ENCODE measurements at regions not wholly inside any gene's neighbourhood (a gene's known extent, or its start where the extent isn't known, plus 50 kb on each side); places are given as distances from the start of the nearest gene placed in this dataset.

DNA sequence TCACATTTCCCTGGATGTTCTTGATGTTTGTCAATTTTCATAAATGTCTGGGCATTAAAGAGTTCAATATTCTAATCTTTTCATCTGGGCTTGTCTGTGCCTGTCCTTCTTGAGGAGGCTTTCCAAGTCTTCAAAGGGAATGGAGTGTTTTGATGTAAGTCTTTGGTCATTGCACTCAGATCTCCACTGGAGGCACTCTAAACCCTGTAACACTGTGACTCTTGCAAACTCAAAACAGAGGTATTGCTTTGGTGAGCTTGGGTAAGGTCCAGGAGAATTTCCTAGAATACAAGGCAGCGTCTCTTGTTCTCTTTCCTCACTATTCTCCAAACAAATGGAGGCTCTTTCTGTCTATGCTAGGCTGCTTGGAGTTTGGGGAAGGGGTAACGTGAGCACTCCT, 1118.1 kb upstream of the PABPC4L start:
- no peak for DNase-seq (ENCODE audit: low read depth)

DNA sequence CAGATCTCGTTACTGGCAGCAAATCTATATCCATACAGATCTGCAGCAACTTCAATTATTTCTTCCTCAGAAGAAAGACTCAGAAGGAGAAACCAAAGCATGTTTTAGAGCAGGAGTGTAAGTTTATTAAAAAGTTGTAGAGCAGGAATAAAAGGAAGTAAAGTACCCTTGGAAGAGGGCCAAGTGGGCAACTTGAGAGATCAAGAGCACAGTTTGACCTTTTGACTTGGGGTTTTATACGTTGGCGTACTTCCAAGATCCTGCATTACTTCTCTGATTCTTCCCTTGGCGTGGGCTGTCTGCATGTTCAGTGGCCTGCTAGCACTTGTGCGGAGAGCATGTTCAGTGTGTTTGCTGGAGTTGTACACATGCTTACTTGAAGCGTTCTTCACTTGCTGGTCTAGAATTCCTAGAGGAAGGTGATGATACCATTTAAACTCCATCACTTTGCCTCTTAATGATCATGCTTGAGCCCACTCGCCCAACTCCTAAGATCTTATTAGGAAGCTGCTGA, 1114.7 kb upstream of the PABPC4L start:
- no peak for DNase-seq (ENCODE audit: low read depth)

DNA sequence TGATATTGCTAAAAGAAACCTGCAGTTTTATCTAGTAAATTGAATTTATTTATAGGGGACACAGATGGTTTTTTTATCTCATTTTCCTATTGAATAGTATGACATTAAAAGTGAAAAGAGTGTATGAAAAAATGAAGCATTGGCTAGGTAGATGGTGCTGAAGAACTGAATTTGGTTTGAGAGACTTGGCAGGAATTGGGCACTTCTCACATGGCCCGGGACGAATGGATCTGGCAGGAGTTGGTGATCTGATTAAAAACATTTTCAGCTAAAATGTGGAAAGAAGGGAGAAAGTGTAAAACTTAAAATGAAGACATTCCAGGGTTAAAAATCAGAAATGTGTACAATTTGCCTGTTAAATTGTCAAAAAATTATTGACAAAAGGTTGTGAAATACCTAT, 1088.5 kb upstream of the PABPC4L start:
- DNase-seq (ENCODE audit: low read depth): no peak

DNA sequence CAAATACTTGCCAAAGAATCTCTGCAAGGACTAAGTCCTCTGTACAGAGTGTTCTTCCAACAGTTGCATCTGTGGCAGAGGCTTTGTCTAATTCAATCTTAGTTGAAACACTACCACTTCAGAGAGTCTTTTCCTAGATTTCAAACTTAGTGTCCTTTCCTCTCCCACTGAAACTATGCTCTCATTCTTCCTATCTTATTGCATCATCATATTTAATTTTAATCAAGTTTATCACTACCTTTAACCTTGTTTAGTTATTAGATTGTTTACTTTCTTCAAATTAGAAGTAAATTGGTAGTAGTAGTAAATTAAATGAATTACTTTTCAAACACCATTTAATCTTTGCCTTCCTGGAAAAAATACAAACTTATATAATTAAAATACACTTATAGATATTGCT, 1082.3 kb upstream of the PABPC4L start:
- DNase-seq (ENCODE audit: low read depth): no peak

DNA sequence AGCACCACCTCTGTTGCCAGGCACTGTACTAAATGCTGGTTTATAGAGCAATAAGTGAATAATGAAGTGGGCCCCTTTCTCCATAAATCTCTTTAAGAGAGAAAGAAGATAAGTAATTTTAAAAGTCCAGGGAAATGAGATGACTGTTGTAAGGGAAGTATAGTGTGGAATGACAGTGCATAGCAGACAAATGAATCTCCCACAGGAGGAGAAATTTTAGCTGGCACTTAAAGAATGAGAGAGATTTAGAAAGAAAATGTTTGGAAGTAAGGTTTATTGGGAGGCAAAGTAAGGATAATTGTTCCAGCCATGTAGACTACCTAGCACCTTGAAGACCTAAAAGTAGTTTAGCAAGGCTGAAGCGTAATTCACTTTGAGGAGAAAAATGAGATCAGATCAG, 1081.1 kb upstream of the PABPC4L start:
- no peak for DNase-seq (ENCODE audit: low read depth)

DNA sequence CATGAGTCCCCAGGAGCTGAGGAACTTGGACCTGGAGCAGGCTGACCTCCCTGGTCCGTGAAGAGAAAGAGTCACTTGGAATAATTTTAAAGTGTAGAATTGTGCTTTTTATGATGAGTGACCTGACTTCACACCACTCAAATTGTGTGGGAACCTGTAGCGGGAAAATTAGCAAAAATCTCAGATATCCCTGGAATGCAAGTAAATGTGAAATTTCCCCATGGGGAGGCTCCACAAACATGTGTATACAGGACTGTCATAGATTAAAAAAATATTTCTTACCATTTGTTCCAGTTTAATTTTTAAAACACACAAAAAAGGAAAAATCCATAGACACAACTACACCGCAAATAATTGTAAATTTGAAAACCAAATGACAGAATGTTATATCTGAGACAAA, 1079.6 kb upstream of the PABPC4L start:
- no peak for DNase-seq (ENCODE audit: low read depth)

DNA sequence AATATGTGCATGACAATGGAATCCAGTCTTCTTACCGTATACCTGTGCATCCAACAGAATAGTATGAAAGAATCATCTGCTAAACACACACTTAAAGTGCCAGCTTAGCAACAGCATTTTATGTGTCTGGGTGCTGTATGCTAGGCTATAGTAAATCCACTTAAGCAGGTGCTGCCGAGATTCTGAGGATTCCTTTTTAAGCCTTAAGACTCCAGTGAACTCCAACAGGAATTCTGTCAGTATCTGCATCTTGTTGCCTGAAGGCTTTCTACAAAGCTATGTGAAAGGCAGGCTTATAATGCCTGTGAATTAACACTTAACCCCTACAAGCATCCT, 1076.4 kb upstream of the PABPC4L start:
- no peak for DNase-seq (ENCODE audit: low read depth)

DNA sequence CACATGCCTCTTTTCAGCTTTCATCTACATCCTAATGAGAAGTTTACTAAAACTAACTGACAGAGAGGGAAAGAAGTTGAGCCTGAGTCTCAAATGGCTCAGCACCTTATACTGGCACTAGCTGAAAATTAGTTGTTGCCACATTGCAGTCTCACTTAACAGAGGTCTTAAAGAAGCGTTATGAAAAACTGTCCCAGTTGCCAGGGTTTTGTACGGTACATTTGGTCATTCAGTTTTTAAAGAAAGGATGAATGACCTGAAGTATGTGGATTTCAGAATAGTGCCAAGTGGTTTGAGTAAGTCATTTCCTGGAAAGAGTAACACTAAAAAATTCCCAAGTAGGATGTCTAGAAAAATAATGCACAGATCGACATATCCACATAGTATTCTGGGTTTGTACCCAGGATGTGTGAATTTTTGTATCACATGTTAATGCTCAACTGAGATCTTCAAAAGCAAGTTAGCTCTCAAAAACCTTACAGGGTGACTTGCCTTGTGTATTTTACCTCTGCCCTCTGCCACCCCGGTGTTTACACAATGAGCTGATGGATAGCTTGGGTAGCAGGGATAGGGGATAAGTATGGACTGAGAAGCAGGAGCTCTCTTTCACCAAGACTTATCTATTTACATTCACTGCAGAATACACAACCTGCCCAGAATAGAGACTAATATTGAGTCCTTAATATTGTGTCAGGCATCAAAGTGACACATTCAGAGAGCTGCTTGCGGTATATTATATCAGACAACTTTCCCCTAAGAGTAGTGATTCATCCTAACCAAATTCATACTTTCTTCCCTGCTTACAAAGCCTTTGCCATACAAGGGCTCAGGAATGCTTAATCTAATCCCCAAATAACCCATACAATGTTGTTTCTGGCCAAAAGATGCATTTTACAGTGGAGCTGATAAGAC, 1075.7 kb upstream of the PABPC4L start:
- DNase-seq (ENCODE audit: low read depth): peak; percentile 70

DNA sequence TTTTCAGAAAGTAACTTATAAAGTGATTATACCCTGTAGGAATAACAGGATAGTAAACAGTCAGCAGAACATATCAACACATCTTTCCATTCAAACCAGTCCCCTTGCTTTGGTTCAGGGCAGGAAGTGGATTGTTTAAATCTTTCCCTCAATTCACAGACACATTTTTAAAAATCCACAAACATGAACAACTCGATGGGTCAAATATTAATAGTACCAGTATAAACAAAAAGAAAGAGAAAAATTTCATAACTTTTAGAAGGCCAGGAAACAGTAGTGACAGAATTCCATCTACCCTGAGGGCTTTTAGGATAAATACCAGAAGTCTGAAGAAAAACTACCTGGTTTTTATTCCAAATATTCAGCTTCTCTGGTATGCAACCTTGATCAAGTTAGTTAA, 1072.8 kb upstream of the PABPC4L start:
- DNase-seq (ENCODE audit: low read depth): peak; percentile 22

DNA sequence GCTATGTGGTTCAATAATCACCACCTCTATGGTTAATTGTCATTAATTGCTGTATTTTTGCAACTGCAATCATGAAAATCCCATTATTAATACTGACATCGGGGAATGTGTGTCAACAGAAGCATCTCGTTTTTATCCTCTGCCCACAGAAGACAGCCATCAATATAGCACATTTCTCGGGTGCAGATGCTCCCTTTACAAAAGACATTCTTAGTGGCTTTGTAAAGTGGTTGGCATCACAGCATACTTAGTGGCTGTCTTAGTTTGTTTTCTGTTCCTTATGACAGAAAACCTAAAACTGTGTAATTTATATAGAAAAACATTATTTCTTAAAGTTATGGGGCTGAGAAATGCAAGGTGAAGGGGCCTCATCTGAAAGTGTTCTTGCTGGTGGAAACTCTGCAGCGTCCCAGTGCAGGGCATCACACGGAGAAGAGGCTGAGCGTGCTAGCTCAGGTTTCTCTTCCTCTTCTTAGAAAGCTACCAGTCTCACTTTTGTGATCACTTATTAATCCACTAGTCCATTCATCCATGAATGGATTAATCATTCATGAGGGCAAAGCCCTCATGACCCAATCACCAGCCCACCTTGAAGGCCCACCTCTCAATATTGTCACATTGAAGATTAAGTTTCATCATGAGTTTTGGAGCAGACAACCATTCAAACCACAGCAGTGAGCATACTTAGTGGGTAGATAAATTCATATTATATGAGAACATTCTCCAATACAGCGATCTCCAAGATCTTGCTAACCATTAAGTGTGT, 1067.7 kb upstream of the PABPC4L start:
- no peak for DNase-seq (ENCODE audit: low read depth)

DNA sequence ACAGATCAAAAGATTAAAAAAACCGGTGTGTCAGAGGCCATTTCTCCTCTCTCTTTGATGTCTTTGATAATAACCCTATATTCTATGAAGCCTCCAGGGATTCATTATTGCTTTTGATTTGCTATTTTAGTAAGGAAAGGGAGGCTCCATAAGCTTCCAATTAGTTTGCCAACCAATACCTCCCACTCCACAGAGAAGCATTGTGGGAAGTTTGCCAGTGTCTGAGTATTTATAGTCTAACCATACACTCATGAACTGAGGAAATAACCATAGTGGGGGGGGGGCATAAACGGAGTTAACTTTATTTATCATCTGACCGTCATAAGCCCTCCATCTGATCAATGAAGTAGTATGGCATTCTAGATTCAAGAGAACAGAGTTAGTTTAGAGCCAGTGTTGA, 1066.8 kb upstream of the PABPC4L start:
- no peak for DNase-seq (ENCODE audit: low read depth)

DNA sequence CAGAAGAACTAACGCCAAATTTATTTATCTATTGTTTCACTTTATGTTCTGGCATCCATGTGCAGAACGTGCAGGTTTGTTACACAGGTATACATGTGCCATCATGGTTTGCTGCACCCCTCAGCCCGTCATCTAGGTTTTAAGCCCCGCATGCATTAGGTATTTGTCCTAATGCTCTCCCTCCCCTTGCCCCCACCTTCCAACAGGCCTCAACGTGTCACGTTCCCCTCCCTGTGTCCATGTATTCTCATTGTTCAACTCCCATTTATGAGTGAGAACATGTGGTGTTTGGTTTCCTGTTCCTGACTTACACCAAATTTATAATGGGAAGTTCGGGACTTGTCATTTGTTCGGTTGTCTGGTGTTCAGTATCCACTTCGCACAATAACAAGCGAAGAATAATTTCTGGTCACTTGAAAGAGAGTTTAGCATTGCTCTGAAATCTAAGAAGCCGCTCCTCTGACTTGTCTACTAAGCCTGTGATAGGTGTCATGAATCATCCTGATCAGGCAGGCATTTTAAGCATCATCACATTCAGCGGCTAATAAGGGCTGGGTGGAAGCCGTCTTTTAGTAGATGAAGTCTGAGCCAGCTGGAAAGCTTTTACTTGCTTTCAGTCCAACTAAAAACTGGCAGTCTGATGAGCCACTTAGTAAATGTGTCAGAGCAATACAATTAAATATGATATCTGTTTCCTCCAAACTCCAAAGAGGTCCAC, 1065.7 kb upstream of the PABPC4L start:
- DNase-seq (ENCODE audit: low read depth): peak; percentile 16

DNA sequence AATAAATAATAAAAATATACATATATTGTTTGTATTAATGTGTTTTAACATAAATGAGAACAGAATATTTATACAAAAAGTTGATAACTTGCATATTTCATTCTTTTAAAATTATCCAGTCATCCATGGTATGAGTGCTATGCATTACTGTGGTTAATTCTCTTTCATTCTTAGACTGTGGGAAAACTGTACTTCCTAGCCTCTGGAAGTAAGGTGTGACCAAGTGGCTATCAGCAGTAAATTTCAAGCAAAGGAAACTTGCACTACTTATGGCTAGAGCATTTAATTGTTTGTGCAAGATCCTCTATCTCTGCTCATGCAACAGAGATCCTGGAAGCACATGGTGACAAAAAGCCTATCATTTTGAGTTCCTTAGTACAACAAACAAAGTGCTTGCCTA, 1054.5 kb upstream of the PABPC4L start:
- peak; percentile 50 for DNase-seq (ENCODE audit: low read depth)

DNA sequence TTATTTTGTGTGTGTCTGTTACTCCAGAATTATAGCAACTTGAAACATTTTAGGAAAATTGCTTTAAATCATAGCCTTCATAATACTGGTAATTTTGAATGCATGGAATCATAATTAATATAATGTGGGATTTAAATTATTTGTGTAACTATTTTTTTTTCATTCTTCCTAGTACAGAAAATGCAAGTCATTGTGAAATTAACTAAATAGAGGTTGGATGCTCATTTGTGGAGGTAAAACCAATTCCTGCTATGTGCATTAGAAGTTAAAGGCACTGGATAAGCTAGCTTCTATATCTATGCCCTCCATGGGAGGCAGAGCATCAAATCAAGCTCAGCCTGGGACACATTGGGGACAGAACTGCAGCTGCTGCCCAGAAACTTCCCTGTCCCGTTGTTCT, 1048.5 kb upstream of the PABPC4L start:
- no peak for DNase-seq (ENCODE audit: low read depth)

DNA sequence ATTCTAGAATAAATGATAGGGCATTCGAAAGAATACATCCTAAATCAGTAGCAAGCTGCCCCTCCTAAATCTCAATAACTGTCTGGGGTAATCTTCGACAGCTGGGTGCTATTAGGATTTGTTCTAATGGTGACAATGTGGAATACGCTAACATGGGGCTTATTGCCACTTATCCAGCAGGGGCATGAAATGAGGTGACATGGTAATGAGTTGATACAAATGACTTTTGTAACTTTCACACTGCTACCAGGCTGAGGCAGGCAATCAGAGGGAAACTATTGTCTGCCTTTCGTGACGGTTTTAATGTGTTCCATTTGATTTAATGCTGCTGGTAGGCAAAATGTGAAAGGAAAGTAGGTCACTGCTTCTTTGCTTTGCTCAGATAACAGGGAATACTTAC, 1047.4 kb upstream of the PABPC4L start:
- DNase-seq (ENCODE audit: low read depth): no peak

DNA sequence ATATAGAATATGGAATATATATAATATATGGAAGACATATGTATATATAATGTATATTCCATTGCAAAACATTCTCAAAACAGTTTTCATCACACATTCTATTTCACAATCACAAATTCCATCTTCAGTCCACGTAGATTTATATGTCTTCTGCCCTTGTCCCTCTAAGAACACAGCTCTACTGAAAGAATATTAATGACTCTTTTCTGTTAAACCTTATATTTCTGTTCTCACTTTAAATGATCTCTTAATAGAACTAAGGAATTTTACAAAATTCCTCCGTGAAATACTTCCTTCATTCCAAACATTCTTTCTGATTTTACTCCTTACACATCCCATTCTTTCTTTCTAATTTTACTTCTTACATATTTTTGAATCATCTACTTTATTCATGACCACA, 1043.1 kb upstream of the PABPC4L start:
- peak; percentile 20 for DNase-seq (ENCODE audit: low read depth)

DNA sequence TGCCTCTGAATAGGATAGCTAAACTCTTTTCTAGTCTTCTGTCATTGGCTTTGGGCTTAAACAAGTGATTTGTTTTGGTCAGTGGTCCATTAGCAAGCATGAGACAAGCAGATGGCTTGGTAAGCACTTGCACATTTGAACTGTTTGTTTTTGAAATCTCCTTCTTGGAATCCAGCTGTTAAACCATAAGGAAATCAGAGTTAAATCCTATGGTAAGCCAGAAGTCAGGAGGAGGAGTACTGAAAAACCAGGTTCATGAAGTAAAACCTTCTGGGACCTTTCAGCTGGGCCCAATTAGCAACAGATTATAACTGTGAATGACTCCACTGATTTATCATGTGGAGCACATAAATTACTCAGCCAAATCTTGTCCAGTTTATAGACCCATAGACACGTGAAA, 1042.5 kb upstream of the PABPC4L start:
- DNase-seq (ENCODE audit: low read depth): peak; percentile 17

DNA sequence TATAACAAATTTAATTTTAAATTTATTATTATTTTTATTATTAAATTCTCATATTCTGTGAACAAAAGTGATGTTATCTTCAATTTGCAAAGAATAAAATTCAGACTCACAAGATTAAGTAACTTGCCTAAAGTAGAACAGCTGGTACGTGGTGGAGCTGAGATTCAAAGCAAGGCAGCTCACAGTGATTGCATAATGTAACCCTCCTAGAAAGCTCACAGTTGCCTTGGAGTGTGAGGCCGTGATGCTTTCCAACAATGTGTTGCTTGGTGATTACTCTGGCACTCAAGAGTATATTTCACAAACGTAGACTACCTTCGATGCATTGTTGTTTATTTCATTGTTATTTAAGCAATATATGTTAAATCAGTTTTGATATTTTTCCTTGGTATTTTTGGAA, 1039.2 kb upstream of the PABPC4L start:
- no peak for DNase-seq (ENCODE audit: low read depth)

DNA sequence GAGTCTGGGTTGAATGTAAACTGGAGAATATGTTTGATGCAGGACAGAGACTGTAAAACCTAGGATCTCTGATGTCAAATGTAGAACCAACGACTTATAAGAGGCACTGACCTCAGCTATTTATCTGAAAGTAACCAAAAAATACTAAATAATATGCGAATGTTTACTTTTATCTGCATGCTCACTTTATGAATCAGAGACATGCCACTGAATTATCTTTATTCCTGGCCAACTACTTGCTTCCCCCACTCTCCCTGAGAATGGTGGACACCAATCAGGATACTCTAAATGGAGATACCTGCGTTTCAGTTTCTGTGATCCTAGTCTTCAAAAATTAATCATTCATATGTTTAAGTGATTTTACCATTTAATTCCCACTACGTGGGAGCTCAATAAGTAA, 1038.4 kb upstream of the PABPC4L start:
- DNase-seq (ENCODE audit: low read depth): peak; percentile 41

DNA sequence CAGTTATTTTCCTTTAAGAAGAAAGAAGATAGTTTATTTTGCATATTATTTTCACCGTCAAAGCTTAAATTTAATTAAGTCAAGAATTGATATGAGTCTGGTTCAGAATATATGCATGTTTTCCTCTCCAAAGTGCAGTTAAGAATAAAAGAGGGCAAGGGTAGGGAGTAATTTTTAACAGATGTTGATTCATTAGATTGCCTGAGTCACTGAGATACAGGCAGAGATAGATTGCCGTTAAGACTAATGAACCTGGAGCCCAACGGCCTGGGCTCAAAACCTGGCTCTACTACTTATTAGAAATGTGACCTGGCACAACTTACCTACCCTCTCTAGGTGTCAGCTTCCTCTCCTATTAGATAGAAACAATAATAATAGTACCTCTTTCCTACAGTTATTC, 1037.4 kb upstream of the PABPC4L start:
- DNase-seq (ENCODE audit: low read depth): peak; percentile 32

DNA sequence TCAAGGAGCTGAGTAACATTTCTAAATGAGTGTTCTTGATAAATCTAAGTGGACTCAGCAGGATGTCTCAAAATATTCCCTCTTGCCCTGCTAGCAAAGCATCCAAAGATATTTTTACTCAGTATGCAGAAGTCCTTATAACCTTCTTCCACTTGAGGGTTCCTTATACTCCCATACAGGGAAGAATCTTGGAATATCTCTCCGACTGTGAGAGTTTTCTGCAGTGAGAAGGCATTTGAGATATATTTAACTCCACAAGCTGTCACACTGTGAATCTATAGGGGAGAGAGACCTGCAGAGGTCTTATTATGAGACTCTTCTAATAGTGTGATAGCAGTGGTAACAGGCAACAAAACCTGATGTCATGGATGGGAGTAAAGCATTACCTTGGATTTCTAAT, 1034.5 kb upstream of the PABPC4L start:
- DNase-seq (ENCODE audit: low read depth): no peak

DNA sequence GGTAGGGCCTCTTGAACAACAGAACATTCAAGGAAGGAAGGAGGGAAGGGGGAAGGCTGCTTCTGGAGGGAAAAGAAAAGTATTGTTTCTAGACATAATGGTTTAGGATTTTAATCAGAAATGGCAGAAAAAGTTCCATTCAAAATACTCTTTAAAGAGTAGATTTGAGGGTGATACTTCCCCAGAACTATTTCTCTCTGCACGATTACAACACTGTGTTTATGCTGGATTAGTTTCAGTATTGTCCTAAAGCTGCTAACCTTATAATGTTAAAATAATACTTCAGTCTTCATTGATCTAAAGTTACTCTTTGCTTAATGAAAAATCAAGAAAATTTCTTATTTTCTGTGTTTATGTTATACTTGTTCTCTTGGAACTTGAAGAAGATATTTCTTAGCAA, 1026.3 kb upstream of the PABPC4L start:
- DNase-seq (ENCODE audit: low read depth): no peak

DNA sequence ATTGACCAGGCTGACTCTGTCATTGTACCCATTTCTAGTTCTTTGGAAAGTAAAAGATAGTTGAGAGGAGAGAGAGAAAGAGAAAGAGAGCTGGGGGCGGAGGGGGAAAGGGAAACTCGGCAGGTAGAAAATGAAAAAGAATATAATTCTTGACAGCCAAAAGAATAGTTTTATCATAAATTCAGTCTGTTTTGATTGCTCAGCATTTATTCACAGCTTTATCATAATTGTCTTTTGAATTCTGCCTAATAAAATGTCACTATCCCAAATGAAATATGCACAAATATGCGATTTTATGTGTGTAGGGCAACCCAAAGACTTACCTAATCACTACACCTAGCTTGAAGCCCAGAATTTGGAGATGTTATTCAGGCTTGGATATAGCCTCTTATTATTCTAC, 1024.0 kb upstream of the PABPC4L start:
- DNase-seq (ENCODE audit: low read depth): no peak
